GM12878 (cell line): ENCODE measurements at regions not wholly inside any gene's neighbourhood (a gene's known extent, or its start where the extent isn't known, plus 50 kb on each side); places are given as distances from the start of the nearest gene placed in this dataset.

Experiments
- ATAC-seq: fragments of 200-7000 bp; cut with Tn5 transposase; 3 replicates; pipeline ENCODE4 v1.9.1; 2020; ENCODE audit warnings: mild to moderate bottlenecking, moderate library complexity
- BruUV-seq: library from RNA; stranded (reverse); fragments of 400-500 nt; replicated peaks from 2 replicates; lab custom pipeline; 2021; lab: Mats Ljungman, UMichigan
- CTCF ChIA-PET: fragments of 300-600 bp; sonication (Branson Sonifier 250); formaldehyde crosslinking; extraction: SDS; loops from one replicate; lab custom pipeline; 2021; ENCODE audit warnings: inconsistent platforms; lab: Yijun Ruan, JAX
- POLR2A ChIA-PET: fragments of 350-600 bp; formaldehyde crosslinking; extraction: SDS; loops from one replicate; lab custom pipeline; 2021; ENCODE audit warnings: inconsistent platforms; lab: Charles Lee
- RAD21 ChIA-PET: fragments of 300-600 bp; sonication (Branson Sonifier 250); formaldehyde crosslinking; loops from one replicate; lab custom pipeline; 2023; ENCODE audit warnings: antibody characterized with exemption; ENCODE audit not compliant: unreplicated experiment; lab: Charles Lee
- SMC1A ChIA-PET: fragments of 300-600 bp; sonication (Branson Sonifier 250); formaldehyde crosslinking; loops from one replicate; lab custom pipeline; 2023; ENCODE audit not compliant: unreplicated experiment, uncharacterized antibody; lab: Charles Lee
- DNase-seq: peaks from one replicate; pipeline ENCODE4 v3.0.0-alpha.2; 2011; ENCODE audit warnings: low read depth, low spot score
- FAIRE-seq: peaks from 3 replicates; lab custom pipeline; 2011; peaks lifted over from hg19 to GRCh38; lab: Jason Lieb, UNC
- H2AFZ ChIP-seq: 2 replicates; pipeline ENCODE4 v1.6.0; 2011; ENCODE audit warnings: low read depth, low read length, control low read depth; ENCODE audit not compliant: control insufficient read depth
- H3K27ac ChIP-seq: 2 replicates; pipeline ENCODE4 v1.5.1; 2011; ENCODE audit warnings: control low read depth; ENCODE audit not compliant: control insufficient read depth, insufficient read depth
- H3K27me3 ChIP-seq, 2 experiments: replicated peaks in 1 of 2; 2 replicates each; pipeline versions ENCODE4 v1.6.0 to v1.6.1; 2011; ENCODE audit warnings: low read length in 1 of 2; ENCODE audit not compliant: control insufficient read depth in 2 of 2, insufficient read depth in 2 of 2
- H3K36me3 ChIP-seq, 2 experiments: 2 replicates each; pipeline ENCODE4 v1.5.1; 2011; ENCODE audit warnings: low read length in 1 of 2; ENCODE audit not compliant: control insufficient read depth in 2 of 2, insufficient read depth in 2 of 2
- H3K4me1 ChIP-seq: 2 replicates; pipeline ENCODE4 v1.6.1; 2011; ENCODE audit warnings: mild to moderate bottlenecking, low read length, moderate library complexity, mixed read lengths; ENCODE audit not compliant: control insufficient read depth, insufficient read depth
- H3K4me2 ChIP-seq: 2 replicates; pipeline ENCODE4 v1.6.0; 2011; ENCODE audit warnings: control low read depth; ENCODE audit not compliant: control insufficient read depth, insufficient read depth
- H3K4me3 ChIP-seq: fragments of 200-600 bp; sonication (generic); 2 replicates; pipeline ENCODE4 v1.5.1; 2016
- H3K79me2 ChIP-seq: 2 replicates; pipeline ENCODE4 v1.6.0; 2011; ENCODE audit warnings: low read length; ENCODE audit not compliant: control insufficient read depth, insufficient read depth
- H3K9ac ChIP-seq: 2 replicates; pipeline ENCODE4 v1.8.0; 2011; ENCODE audit warnings: low read length, control low read depth, mixed read lengths; ENCODE audit not compliant: control insufficient read depth, insufficient read depth
- H3K9me3 ChIP-seq: replicated peaks from 3 replicates; pipeline ENCODE4 v1.5.1; 2011; ENCODE audit warnings: mild to moderate bottlenecking, low read length; ENCODE audit not compliant: control insufficient read depth, insufficient read depth
- H4K20me1 ChIP-seq: 2 replicates; pipeline ENCODE4 v1.6.0; 2011; ENCODE audit not compliant: control insufficient read depth, insufficient read depth
- CHD4 ChIP-seq: fragments of 200-600 bp; sonication (generic); IDR thresholded peaks from 2 replicates; pipeline ENCODE4 v1.6.1; 2016; ENCODE audit warnings: mild to moderate bottlenecking
- MTA2 ChIP-seq: fragments of 450-650 bp; IDR thresholded peaks from 2 replicates; pipeline ENCODE4 v1.6.1; 2016; ENCODE audit warnings: low read depth, mild to moderate bottlenecking, moderate library complexity
- SRF ChIP-seq, 2 experiments: IDR thresholded peaks; 2 replicates each; pipeline ENCODE4 v1.6.1; 2011; ENCODE audit warnings: low read depth in 2 of 2, low read length in 2 of 2, mild to moderate bottlenecking in 1 of 2, moderate library complexity in 1 of 2
- ZNF24 ChIP-seq: fragments of 450-650 bp; IDR thresholded peaks from 2 replicates; pipeline ENCODE4 v1.6.1; 2017; ENCODE audit warnings: antibody characterized with exemption, mild to moderate bottlenecking
- WGBS: methylation state at CpG from one replicate; pipeline ENCODE4 v1.1.6; 2016; ENCODE audit warnings: low lambda C conversion rate; ENCODE audit not compliant: insufficient replicate concordance, insufficient coverage; ENCODE audit errors: missing lambda C conversion rate; 5-methylcytosine and 5-hydroxymethylcytosine counted together
- in situ Hi-C: fragments of 300-500 bp; cut with MboI; formaldehyde crosslinking; loops from 9 replicates; pipeline ENCODE4 v1.14.3; 2018; ENCODE audit warnings: mixed read lengths
- intact Hi-C: fragments of 100-400 bp; cut with micrococcal nuclease; formaldehyde crosslinking; loops from one replicate; pipeline ENCODE4 v1.14.2; 2022; ENCODE audit not compliant: unreplicated experiment
- TF ChIP-seq, protein P1 (sequence below): fragments of 450-650 bp; IDR thresholded peaks from 2 replicates; pipeline ENCODE4 v1.6.1; 2018; ENCODE audit warnings: borderline replicate concordance, mild to moderate bottlenecking; ENCODE audit not compliant: partially characterized antibody
- TF ChIP-seq, protein P2 (sequence below): fragments of 450-650 bp; formaldehyde crosslinking; IDR thresholded peaks from 2 replicates; pipeline ENCODE4 v1.5.0; 2022; ENCODE audit warnings: mild to moderate bottlenecking, missing genetic modification characterization

DNA sequence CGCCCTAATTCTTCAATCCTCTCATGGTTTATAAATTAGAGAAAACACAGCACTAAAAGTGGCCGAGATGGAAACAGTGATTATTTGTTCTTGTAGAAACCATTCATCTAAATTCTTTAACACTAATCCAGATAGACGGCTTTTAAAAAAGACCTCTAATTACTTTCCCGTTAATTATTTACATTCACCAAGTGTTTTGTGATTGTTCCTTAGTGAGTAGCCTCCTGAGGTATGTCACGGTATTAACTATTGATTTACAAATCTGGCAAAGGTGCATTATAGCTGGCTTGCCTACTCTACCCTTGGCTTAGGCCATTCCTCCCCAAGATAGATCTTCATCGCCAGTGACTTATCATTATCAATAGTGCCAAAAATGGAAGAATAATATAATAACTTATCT, 436.4 kb upstream of the ST6GAL2 start:
- H4K20me1 ChIP-seq: no peaks in the 10 kb centered on the region
- H3K4me3 ChIP-seq: no peak overlapping the region
- in situ Hi-C loops (no loop called here), intact Hi-C loops (no loop called here)
- DNase-seq (no peak), FAIRE-seq (no peak), ATAC-seq (no peak)
- H3K36me3 ChIP-seq: no peaks in the 10 kb centered on the region
- RAD21 ChIA-PET: no interaction called here
- no TSS peak for BruUV-seq
- no peaks in the 10 kb centered on the region for H3K79me2 ChIP-seq
- H3K4me2 ChIP-seq: no peak overlapping the region
- no peak overlapping the region for H3K27ac ChIP-seq
- no peaks in the 10 kb centered on the region for H3K27me3 ChIP-seq
- no peaks in the 10 kb centered on the region for H3K4me1 ChIP-seq
- H2AFZ ChIP-seq: no peak overlapping the region
- TF ChIP-seq CHD4 (no peak), SRF (IDR thresholded peaks at IDR 0.05; ENCODE audit: low read depth in 2 of 2, low read length in 2 of 2) (no peak), MTA2 (no peak), ZNF24 (no peak)
- TF ChIP-seq, protein P1, sequence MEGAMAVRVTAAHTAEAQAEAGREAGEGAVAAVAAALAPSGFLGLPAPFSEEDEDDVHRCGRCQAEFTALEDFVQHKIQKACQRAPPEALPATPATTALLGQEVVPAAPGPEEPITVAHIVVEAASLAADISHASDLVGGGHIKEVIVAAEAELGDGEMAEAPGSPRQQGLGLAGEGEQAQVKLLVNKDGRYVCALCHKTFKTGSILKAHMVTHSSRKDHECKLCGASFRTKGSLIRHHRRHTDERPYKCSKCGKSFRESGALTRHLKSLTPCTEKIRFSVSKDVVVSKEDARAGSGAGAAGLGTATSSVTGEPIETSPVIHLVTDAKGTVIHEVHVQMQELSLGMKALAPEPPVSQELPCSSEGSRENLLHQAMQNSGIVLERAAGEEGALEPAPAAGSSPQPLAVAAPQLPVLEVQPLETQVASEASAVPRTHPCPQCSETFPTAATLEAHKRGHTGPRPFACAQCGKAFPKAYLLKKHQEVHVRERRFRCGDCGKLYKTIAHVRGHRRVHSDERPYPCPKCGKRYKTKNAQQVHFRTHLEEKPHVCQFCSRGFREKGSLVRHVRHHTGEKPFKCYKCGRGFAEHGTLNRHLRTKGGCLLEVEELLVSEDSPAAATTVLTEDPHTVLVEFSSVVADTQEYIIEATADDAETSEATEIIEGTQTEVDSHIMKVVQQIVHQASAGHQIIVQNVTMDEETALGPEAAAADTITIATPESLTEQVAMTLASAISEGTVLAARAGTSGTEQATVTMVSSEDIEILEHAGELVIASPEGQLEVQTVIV: no peak
- TF ChIP-seq, protein P2, sequence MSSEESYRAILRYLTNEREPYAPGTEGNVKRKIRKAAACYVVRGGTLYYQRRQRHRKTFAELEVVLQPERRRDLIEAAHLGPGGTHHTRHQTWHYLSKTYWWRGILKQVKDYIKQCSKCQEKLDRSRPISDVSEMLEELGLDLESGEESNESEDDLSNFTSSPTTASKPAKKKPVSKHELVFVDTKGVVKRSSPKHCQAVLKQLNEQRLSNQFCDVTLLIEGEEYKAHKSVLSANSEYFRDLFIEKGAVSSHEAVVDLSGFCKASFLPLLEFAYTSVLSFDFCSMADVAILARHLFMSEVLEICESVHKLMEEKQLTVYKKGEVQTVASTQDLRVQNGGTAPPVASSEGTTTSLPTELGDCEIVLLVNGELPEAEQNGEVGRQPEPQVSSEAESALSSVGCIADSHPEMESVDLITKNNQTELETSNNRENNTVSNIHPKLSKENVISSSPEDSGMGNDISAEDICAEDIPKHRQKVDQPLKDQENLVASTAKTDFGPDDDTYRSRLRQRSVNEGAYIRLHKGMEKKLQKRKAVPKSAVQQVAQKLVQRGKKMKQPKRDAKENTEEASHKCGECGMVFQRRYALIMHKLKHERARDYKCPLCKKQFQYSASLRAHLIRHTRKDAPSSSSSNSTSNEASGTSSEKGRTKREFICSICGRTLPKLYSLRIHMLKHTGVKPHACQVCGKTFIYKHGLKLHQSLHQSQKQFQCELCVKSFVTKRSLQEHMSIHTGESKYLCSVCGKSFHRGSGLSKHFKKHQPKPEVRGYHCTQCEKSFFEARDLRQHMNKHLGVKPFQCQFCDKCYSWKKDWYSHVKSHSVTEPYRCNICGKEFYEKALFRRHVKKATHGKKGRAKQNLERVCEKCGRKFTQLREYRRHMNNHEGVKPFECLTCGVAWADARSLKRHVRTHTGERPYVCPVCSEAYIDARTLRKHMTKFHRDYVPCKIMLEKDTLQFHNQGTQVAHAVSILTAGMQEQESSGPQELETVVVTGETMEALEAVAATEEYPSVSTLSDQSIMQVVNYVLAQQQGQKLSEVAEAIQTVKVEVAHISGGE (CRISPR knock-in tag): no peak
- POLR2A ChIA-PET: no interaction called here
- H3K9me3 ChIP-seq: no peaks in the 10 kb centered on the region
- CTCF ChIA-PET: no interaction called here
- SMC1A ChIA-PET: no interaction called here
- WGBS: 7% methylated on average over 6 of the region's 6 CpGs
- H3K9ac ChIP-seq: no peak overlapping the region
